SU-DHL-6 (cell line): ENCODE measurements at regions not wholly inside any gene's neighbourhood (a gene's known extent, or its start where the extent isn't known, plus 50 kb on each side); places are given as distances from the start of the nearest gene placed in this dataset.

ENCODE experiments used
- CTCF ChIP-seq: fragments of 200-600 bp; sonication (generic); IDR thresholded peaks from one replicate; pipeline ENCODE4 v1.5.1; 2017; ENCODE audit warnings: antibody characterized with exemption, mild to moderate bottlenecking, low read length, moderate library complexity; ENCODE audit not compliant: insufficient read depth, poor library complexity, severe bottlenecking
- EZH2phosphoT487 ChIP-seq: fragments of 200-600 bp; sonication (generic), shearing (Covaris generic); conservative IDR thresholded peaks from 2 replicates; pipeline ENCODE4 v1.6.1; 2018; ENCODE audit warnings: mild to moderate bottlenecking, antibody characterized with exemption, low read length, moderate library complexity, mixed read lengths

- TF ChIP-seq CTCF (no peak), EZH2phosphoT487 (no peak)
Observed at GRCh38 chr5:26791433-26791832, 247.0 kb downstream of the CDH9 start.
